Neural cell (in vitro differentiated cells): ENCODE measurements at regions not wholly inside any gene's neighbourhood (a gene's known extent, or its start where the extent isn't known, plus 50 kb on each side); places are given as distances from the start of the nearest gene placed in this dataset.

Source experiments
- H2AFZ ChIP-seq: fragments of 200-600, 300-800 bp; sonication (generic), shearing (Covaris generic); 2 replicates; pipeline ENCODE4 v1.6.0; 2014; ENCODE audit warnings: low read depth, mild to moderate bottlenecking, antibody characterized with exemption, low read length, moderate library complexity
- H3F3A ChIP-seq: fragments of 200-600 bp; shearing (Covaris generic); 2 replicates; pipeline ENCODE4 v1.6.1; 2016; ENCODE audit warnings: mild to moderate bottlenecking, moderate library complexity, mixed read lengths, antibody characterized with exemption, low read length; ENCODE audit not compliant: insufficient read depth, poor library complexity, severe bottlenecking
- H3K27ac ChIP-seq: fragments of 200-600, 300-800 bp; sonication (generic), shearing (Covaris generic); 2 replicates; pipeline ENCODE4 v1.5.1; 2014; ENCODE audit warnings: mild to moderate bottlenecking, low read length, moderate library complexity
- H3K27me3 ChIP-seq: fragments of 300-800, 200-600 bp; sonication (generic), shearing (Covaris generic); 2 replicates; pipeline ENCODE4 v1.6.0; 2014; ENCODE audit warnings: mild to moderate bottlenecking, low read depth, low read length, moderate library complexity; ENCODE audit not compliant: insufficient read depth
- H3K36me3 ChIP-seq: fragments of 300-800, 200-600 bp; sonication (generic), shearing (Covaris generic); 2 replicates; pipeline ENCODE4 v1.5.1; 2014; ENCODE audit warnings: mild to moderate bottlenecking, antibody characterized with exemption, low read length, moderate library complexity; ENCODE audit not compliant: insufficient read depth
- H3K4me2 ChIP-seq: fragments of 300-800, 200-600 bp; sonication (generic), shearing (Covaris generic); 2 replicates; pipeline ENCODE4 v1.6.0; 2014; ENCODE audit warnings: mild to moderate bottlenecking, low read length
- H3K4me3 ChIP-seq: fragments of 300-800, 200-600 bp; sonication (generic), shearing (Covaris generic); 2 replicates; pipeline ENCODE4 v1.5.1; 2014; ENCODE audit warnings: mild to moderate bottlenecking, low read length, moderate library complexity
- H3K79me2 ChIP-seq: fragments of 200-600 bp; shearing (Covaris generic); replicated peaks from 2 replicates; pipeline ENCODE4 v1.6.0; 2014; ENCODE audit warnings: mild to moderate bottlenecking, low read length, moderate library complexity; ENCODE audit not compliant: insufficient read depth
- H3K9ac ChIP-seq: fragments of 300-800, 200-600 bp; sonication (generic), shearing (Covaris generic); 2 replicates; pipeline ENCODE4 v1.6.1; 2016; ENCODE audit warnings: mild to moderate bottlenecking, low read length, mixed read lengths
- H3K9me2 ChIP-seq: fragments of 200-600 bp; shearing (Covaris generic); 2 replicates; pipeline ENCODE4 v1.6.1; 2016; ENCODE audit warnings: mild to moderate bottlenecking, low read length, mixed read lengths; ENCODE audit not compliant: insufficient read depth
- H3K9me3 ChIP-seq: fragments of 200-600, 300-800 bp; sonication (generic), shearing (Covaris generic); 2 replicates; pipeline ENCODE4 v1.6.1; 2016; ENCODE audit warnings: mild to moderate bottlenecking, mixed run types, low read length, moderate library complexity, mixed read lengths
- H4K20me1 ChIP-seq: fragments of 200-600 bp; shearing (Covaris generic); 2 replicates; pipeline ENCODE4 v1.6.1; 2016; ENCODE audit warnings: mild to moderate bottlenecking, mixed run types; ENCODE audit not compliant: insufficient read depth
- EP300 ChIP-seq: fragments of 450-650 bp; conservative IDR thresholded peaks from 2 replicates; pipeline ENCODE4 v1.6.1; 2014; ENCODE audit warnings: antibody characterized with exemption, mild to moderate bottlenecking, moderate library complexity; ENCODE audit not compliant: poor library complexity, severe bottlenecking
- EZH2 ChIP-seq: fragments of 200-600, 300-800 bp; shearing (Covaris generic), sonication (generic); IDR thresholded peaks from 2 replicates; pipeline ENCODE4 v1.6.1; 2014; ENCODE audit warnings: antibody characterized with exemption, low read length, borderline replicate concordance, mild to moderate bottlenecking; ENCODE audit not compliant: insufficient read depth, poor library complexity, severe bottlenecking
- MXI1 ChIP-seq: fragments of 450-650 bp; conservative IDR thresholded peaks from 2 replicates; pipeline ENCODE4 v1.6.1; 2014; ENCODE audit warnings: antibody characterized with exemption, mild to moderate bottlenecking; ENCODE audit not compliant: poor library complexity, severe bottlenecking
- POLR2AphosphoS5 ChIP-seq: IDR thresholded peaks from 2 replicates; pipeline ENCODE4 v1.6.1; 2012
- RAD21 ChIP-seq: fragments of 450-650 bp; conservative IDR thresholded peaks from 2 replicates; pipeline ENCODE4 v1.6.1; 2014; ENCODE audit warnings: antibody characterized with exemption, mild to moderate bottlenecking, moderate library complexity
- REST ChIP-seq: IDR thresholded peaks from 2 replicates; pipeline ENCODE4 v1.6.1; 2012; ENCODE audit warnings: borderline replicate concordance
- SMC3 ChIP-seq: fragments of 450-650 bp; conservative IDR thresholded peaks from 2 replicates; pipeline ENCODE4 v1.6.1; 2014; ENCODE audit warnings: antibody characterized with exemption, mild to moderate bottlenecking, moderate library complexity; ENCODE audit not compliant: poor library complexity
- TAF1 ChIP-seq: IDR thresholded peaks from 2 replicates; pipeline ENCODE4 v1.6.1; 2012; ENCODE audit warnings: low read depth
- TF ChIP-seq, protein P1 (sequence below): fragments of 450-650 bp; IDR thresholded peaks from 2 replicates; pipeline ENCODE4 v1.5.1; 2014; ENCODE audit warnings: antibody characterized with exemption, mild to moderate bottlenecking, moderate library complexity; ENCODE audit not compliant: poor library complexity, severe bottlenecking

DNA sequence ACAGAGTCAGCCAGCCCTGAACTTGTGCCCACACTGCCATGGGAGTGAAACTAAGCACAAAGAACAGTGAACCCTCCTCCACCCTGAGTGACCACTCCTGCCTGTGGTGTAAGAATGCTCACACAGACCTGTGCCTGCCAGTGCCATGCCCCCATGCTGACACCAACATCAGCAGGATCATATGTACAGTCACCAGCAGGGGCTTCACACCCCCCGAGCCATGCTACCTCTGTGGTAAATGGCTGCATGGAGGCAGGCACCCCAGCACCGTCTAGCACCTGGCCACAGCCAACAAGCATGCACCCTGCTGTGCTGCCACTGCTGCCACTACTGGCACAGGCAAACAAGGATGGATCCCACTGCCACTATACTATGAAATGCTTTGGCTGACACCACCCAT, 344.4 kb upstream of the CCDC196 start:
- no peak overlapping the region for H2AFZ ChIP-seq
- no peak overlapping the region for H3K4me3 ChIP-seq
- TF ChIP-seq RAD21 (no peak), REST (no peak), EP300 (no peak), TAF1 (no peak), SMC3 (no peak)
- TF ChIP-seq, protein P1, sequence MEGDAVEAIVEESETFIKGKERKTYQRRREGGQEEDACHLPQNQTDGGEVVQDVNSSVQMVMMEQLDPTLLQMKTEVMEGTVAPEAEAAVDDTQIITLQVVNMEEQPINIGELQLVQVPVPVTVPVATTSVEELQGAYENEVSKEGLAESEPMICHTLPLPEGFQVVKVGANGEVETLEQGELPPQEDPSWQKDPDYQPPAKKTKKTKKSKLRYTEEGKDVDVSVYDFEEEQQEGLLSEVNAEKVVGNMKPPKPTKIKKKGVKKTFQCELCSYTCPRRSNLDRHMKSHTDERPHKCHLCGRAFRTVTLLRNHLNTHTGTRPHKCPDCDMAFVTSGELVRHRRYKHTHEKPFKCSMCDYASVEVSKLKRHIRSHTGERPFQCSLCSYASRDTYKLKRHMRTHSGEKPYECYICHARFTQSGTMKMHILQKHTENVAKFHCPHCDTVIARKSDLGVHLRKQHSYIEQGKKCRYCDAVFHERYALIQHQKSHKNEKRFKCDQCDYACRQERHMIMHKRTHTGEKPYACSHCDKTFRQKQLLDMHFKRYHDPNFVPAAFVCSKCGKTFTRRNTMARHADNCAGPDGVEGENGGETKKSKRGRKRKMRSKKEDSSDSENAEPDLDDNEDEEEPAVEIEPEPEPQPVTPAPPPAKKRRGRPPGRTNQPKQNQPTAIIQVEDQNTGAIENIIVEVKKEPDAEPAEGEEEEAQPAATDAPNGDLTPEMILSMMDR = no peak
- no peaks in the 10 kb centered on the region for H3K79me2 ChIP-seq
- no peaks in the 10 kb centered on the region for H3K36me3 ChIP-seq
- H3F3A ChIP-seq = no peaks in the 10 kb centered on the region
- H3K9me3 ChIP-seq = no peaks in the 10 kb centered on the region
- H3K9ac ChIP-seq = no peak overlapping the region
- no peaks in the 10 kb centered on the region for H3K9me2 ChIP-seq
- H3K27ac ChIP-seq = no peak overlapping the region
- H3K27me3 ChIP-seq = no peaks in the 10 kb centered on the region
- no peaks in the 10 kb centered on the region for H4K20me1 ChIP-seq
- H3K4me2 ChIP-seq = no peak overlapping the region

- H3K9me3 ChIP-seq = no peaks in the 10 kb centered on the region
- no peaks in the 10 kb centered on the region for H3F3A ChIP-seq
- H3K4me3 ChIP-seq = no peak overlapping the region
- H3K27me3 ChIP-seq = no peaks in the 10 kb centered on the region
- H2AFZ ChIP-seq = no peak overlapping the region
- H3K79me2 ChIP-seq = no peaks in the 10 kb centered on the region
- H3K9ac ChIP-seq = no peak overlapping the region
- H4K20me1 ChIP-seq = no peaks in the 10 kb centered on the region
- no peaks in the 10 kb centered on the region for H3K36me3 ChIP-seq
- H3K27ac ChIP-seq = no peak overlapping the region
- no peak overlapping the region for H3K4me2 ChIP-seq
- TF ChIP-seq POLR2AphosphoS5 (no peak), EZH2 (no peak), TAF1 (no peak), SMC3 (no peak), EP300 (no peak), MXI1 (no peak), REST (no peak), RAD21 (no peak)
- TF ChIP-seq, protein P1 = no peak
- no peaks in the 10 kb centered on the region for H3K9me2 ChIP-seq
Measured at GRCh38 chr14:66143387-66144112, 342.6 kb upstream of the CCDC196 start.
